IMR-90 (cell line): ENCODE measurements at regions not wholly inside any gene's neighbourhood (a gene's known extent, or its start where the extent isn't known, plus 50 kb on each side); places are given as distances from the start of the nearest gene placed in this dataset.

Source experiments
- ATAC-seq: fragments of 200-7000 bp; cut with Tn5 transposase; 2 replicates; pipeline ENCODE4 v1.9.1; 2020; ENCODE audit warnings: low read depth, mild to moderate bottlenecking, moderate library complexity
- BruUV-seq: library from RNA; stranded (reverse); fragments of 400-500 nt; replicated peaks from 2 replicates; lab custom pipeline; 2021; lab: Mats Ljungman, UMichigan
- CTCF ChIA-PET: fragments of 300-600 bp; formaldehyde crosslinking; extraction: SDS; loops from one replicate; lab custom pipeline; 2021; ENCODE audit warnings: antibody characterized with exemption; lab: Yijun Ruan, JAX
- POLR2A ChIA-PET: fragments of 300-600 bp; sonication (Branson Sonifier 250); formaldehyde crosslinking; loops from one replicate; lab custom pipeline; 2022; ENCODE audit warnings: antibody characterized with exemption; ENCODE audit not compliant: unreplicated experiment; lab: Charles Lee
- DNase-seq: peaks from one replicate; pipeline ENCODE4 v3.0.0; 2013
- H2AFZ ChIP-seq: replicated peaks from 2 replicates; pipeline ENCODE3; 2013; ENCODE audit warnings: low read length, mild to moderate bottlenecking; ENCODE audit not compliant: poor library complexity
- H2AK5ac ChIP-seq: 2 replicates; pipeline ENCODE4 v1.6.1; 2013; ENCODE audit warnings: low read depth, low read length, inconsistent platforms
- H2AK9ac ChIP-seq: replicated peaks from 2 replicates; pipeline ENCODE3; 2013; ENCODE audit warnings: mild to moderate bottlenecking, low read depth, low read length, moderate library complexity; ENCODE audit not compliant: poor library complexity
- H2BK120ac ChIP-seq: 2 replicates; pipeline ENCODE4 v1.6.1; 2013; ENCODE audit warnings: low read depth, low read length, inconsistent platforms
- H2BK15ac ChIP-seq: 3 replicates; pipeline ENCODE4 v1.6.1; 2013; ENCODE audit warnings: low read depth, low read length, inconsistent platforms
- H2BK20ac ChIP-seq: 2 replicates; pipeline ENCODE4 v1.6.1; 2013; ENCODE audit warnings: low read depth, mild to moderate bottlenecking, inconsistent platforms, low read length, moderate library complexity
- H2BK5ac ChIP-seq: 2 replicates; pipeline ENCODE4 v1.6.1; 2013; ENCODE audit warnings: mild to moderate bottlenecking, low read depth, low read length, inconsistent platforms; ENCODE audit not compliant: poor library complexity, severe bottlenecking
- H3K14ac ChIP-seq: replicated peaks from 2 replicates; pipeline ENCODE4 v1.6.1; 2013; ENCODE audit warnings: low read depth, low read length, inconsistent platforms
- H3K18ac ChIP-seq: 2 replicates; pipeline ENCODE4 v1.6.1; 2013; ENCODE audit warnings: low read depth, low read length, control low read depth
- H3K23ac ChIP-seq: 2 replicates; pipeline ENCODE4 v1.6.1; 2013; ENCODE audit warnings: low read depth, low read length, inconsistent platforms
- H3K27ac ChIP-seq: 2 replicates; pipeline ENCODE4 v1.5.1; 2013; ENCODE audit warnings: mild to moderate bottlenecking, control low read depth, low read length; ENCODE audit not compliant: insufficient read depth
- H3K27me3 ChIP-seq: 2 replicates; pipeline ENCODE4 v1.6.1; 2013; ENCODE audit warnings: low read length; ENCODE audit not compliant: control insufficient read depth, insufficient read depth
- H3K36me3 ChIP-seq: 2 replicates; pipeline ENCODE4 v1.6.1; 2013; ENCODE audit warnings: low read length, mixed read lengths; ENCODE audit not compliant: control insufficient read depth, insufficient read depth
- H3K4ac ChIP-seq: 2 replicates; pipeline ENCODE4 v1.6.1; 2013; ENCODE audit warnings: low read depth, low read length, inconsistent platforms
- H3K4me1 ChIP-seq: 2 replicates; pipeline ENCODE4 v1.6.1; 2013; ENCODE audit warnings: low read length, mixed read lengths; ENCODE audit not compliant: control insufficient read depth, insufficient read depth
- H3K4me2 ChIP-seq: 2 replicates; pipeline ENCODE4 v1.6.1; 2013; ENCODE audit warnings: low read depth, mild to moderate bottlenecking, control low read depth, low read length, moderate library complexity
- H3K4me3 ChIP-seq: 2 replicates; pipeline ENCODE4 v1.5.1; 2013; ENCODE audit warnings: low read depth, mild to moderate bottlenecking, control low read depth, low read length, moderate library complexity; ENCODE audit not compliant: insufficient read depth
- H3K56ac ChIP-seq: 2 replicates; pipeline ENCODE4 v1.6.1; 2013; ENCODE audit warnings: low read length, inconsistent platforms; ENCODE audit not compliant: insufficient read depth; ENCODE audit errors: extremely low read depth
- H3K79me1 ChIP-seq, 2 experiments: 2 replicates each; pipeline ENCODE4 v1.6.1; 2013; ENCODE audit warnings: low read length in 2 of 2, inconsistent platforms in 1 of 2, low read depth in 1 of 2
- H3K9ac ChIP-seq: 2 replicates; pipeline ENCODE4 v1.6.1; 2013; ENCODE audit warnings: low read depth, low read length, control low read depth
- H3K9me1 ChIP-seq: 2 replicates; pipeline ENCODE4 v1.6.1; 2013; ENCODE audit warnings: low read length, inconsistent platforms; ENCODE audit not compliant: insufficient read depth
- H3K9me3 ChIP-seq: 2 replicates; pipeline ENCODE4 v1.6.1; 2013; ENCODE audit warnings: low read length; ENCODE audit not compliant: control insufficient read depth, insufficient read depth
- H4K20me1 ChIP-seq: 2 replicates; pipeline ENCODE4 v1.6.1; 2013; ENCODE audit warnings: low read length, inconsistent platforms; ENCODE audit not compliant: insufficient read depth
- H4K5ac ChIP-seq: 2 replicates; pipeline ENCODE4 v1.6.1; 2013; ENCODE audit warnings: mild to moderate bottlenecking, low read depth, low read length, control low read depth
- H4K8ac ChIP-seq, 2 experiments: 2 replicates each; pipeline ENCODE4 v1.6.1; 2013; ENCODE audit warnings: low read depth in 2 of 2, low read length in 2 of 2, control low read depth in 1 of 2, inconsistent platforms in 1 of 2
- H4K91ac ChIP-seq: 2 replicates; pipeline ENCODE4 v1.6.1; 2013; ENCODE audit warnings: low read depth, low read length, inconsistent platforms; ENCODE audit not compliant: insufficient read depth
- BHLHE40 ChIP-seq: fragments of 150-350 bp; IDR thresholded peaks from 2 replicates; pipeline ENCODE4 v1.6.1; 2016; ENCODE audit warnings: mild to moderate bottlenecking, low read depth, low read length
- CEBPB ChIP-seq: IDR thresholded peaks from 2 replicates; pipeline ENCODE4 v1.6.1; 2012; ENCODE audit warnings: low read depth, low read length, improper control_type of control experiment
- CHD1 ChIP-seq: IDR thresholded peaks from 2 replicates; pipeline ENCODE4 v1.6.1; 2012; ENCODE audit warnings: low read depth, low read length, improper control_type of control experiment
- FOS ChIP-seq: fragments of 150-350 bp; IDR thresholded peaks from 2 replicates; pipeline ENCODE4 v1.6.1; 2016; ENCODE audit warnings: low read depth, low read length
- MAZ ChIP-seq: IDR thresholded peaks from 2 replicates; pipeline ENCODE4 v1.6.1; 2012; ENCODE audit warnings: low read depth, mild to moderate bottlenecking, low read length, improper control_type of control experiment, moderate library complexity, borderline replicate concordance
- MXI1 ChIP-seq: IDR thresholded peaks from 2 replicates; pipeline ENCODE4 v1.6.1; 2012; ENCODE audit warnings: low read depth, mild to moderate bottlenecking, low read length, moderate library complexity, borderline replicate concordance
- NFE2L2 ChIP-seq: fragments of 150-350 bp; IDR thresholded peaks from 2 replicates; pipeline ENCODE4 v1.6.1; 2016; ENCODE audit warnings: low read depth, mild to moderate bottlenecking, low read length
- POLR2A ChIP-seq: IDR thresholded peaks from 2 replicates; pipeline ENCODE4 v1.6.1; 2012; ENCODE audit warnings: mild to moderate bottlenecking, low read depth, low read length
- RAD21 ChIP-seq: IDR thresholded peaks from 2 replicates; pipeline ENCODE4 v1.6.1; 2012; ENCODE audit warnings: low read length, improper control_type of control experiment
- RFX5 ChIP-seq: IDR thresholded peaks from 2 replicates; pipeline ENCODE4 v1.8.0; 2012; ENCODE audit warnings: low read depth, mild to moderate bottlenecking, low read length, moderate library complexity
- SMC3 ChIP-seq: fragments of 150-350 bp; IDR thresholded peaks from 2 replicates; pipeline ENCODE4 v1.6.1; 2016; ENCODE audit warnings: low read depth, mild to moderate bottlenecking, antibody characterized with exemption, low read length, moderate library complexity
- WGBS, 2 experiments: methylation state at CpG; one replicate each; pipeline versions ENCODE4 v1.1.5 to v1.1.7; 2013; ENCODE audit warnings: missing lambda C conversion rate in 2 of 2; ENCODE audit not compliant: insufficient read length in 1 of 2; ENCODE audit errors: extremely low coverage in 2 of 2; 5-methylcytosine and 5-hydroxymethylcytosine counted together
- dilution Hi-C: fragments of 300-500 bp; cut with HindIII; formaldehyde crosslinking; loops from one replicate; pipeline ENCODE4 v1.14.3; 2018; ENCODE audit warnings: low sequenced_read_pairs; ENCODE audit not compliant: unreplicated experiment
- in situ Hi-C: fragments of 300-500 bp; cut with MboI; formaldehyde crosslinking; loops from 3 replicates; pipeline ENCODE4 v1.14.3; 2019; ENCODE audit warnings: low sequenced_read_pairs, inconsistent platforms, mixed read lengths
- intact Hi-C: fragments of 100-400 bp; cut with micrococcal nuclease; formaldehyde crosslinking; loops from 2 replicates; pipeline ENCODE4 v1.10.0; 2022
- TF ChIP-seq, protein P1 (sequence below): fragments of 150-350 bp; IDR thresholded peaks from 2 replicates; pipeline ENCODE4 v1.6.1; 2017; ENCODE audit warnings: mild to moderate bottlenecking, antibody characterized with exemption, low read length, low read depth
- TF ChIP-seq, protein P2 (sequence below): fragments of 150-350 bp; IDR thresholded peaks from 2 replicates; pipeline ENCODE4 v1.6.1; 2016; ENCODE audit warnings: low read depth, mild to moderate bottlenecking, low read length, moderate library complexity, borderline replicate concordance
- TF ChIP-seq, protein P3 (sequence below): conservative IDR thresholded peaks from 2 replicates; pipeline ENCODE4 v1.5.1; 2012; ENCODE audit warnings: mild to moderate bottlenecking, low read depth, low read length, improper control_type of control experiment

DNA sequence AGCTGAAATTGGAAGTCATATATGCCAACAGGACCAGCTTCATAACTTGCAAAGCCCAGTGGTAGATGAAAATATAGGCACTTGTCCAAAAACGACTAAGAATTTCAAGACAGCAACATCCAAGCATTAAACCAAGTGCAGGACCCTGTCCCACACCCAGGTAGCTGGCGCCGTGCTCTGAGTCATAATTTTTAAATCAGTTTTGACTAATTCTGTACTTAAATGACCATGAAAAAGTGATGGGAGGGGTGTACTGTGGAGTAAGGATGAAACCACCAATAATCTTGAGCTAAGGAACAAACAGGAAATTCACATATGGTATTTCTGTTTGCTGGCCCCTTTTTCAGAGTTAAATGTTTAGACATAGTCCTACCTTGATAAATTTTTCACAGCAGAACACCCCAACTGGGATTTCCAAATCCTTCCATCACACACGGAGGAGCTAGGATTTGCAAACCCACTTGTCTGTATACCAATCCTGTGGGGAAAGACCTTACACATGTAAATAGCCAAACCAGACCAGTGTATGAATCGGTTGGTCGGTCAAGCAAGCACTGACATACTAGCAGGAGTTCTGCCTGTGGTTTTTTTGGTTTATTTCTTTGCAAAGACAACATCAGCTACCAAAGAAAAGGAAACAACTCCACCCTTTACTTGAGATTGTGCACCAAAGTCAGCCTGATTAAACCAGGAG, 235.7 kb upstream of the RAB4A start:
- Histone ChIP-seq H2AK9ac (no peak overlapping the region), H2BK15ac (no peak overlapping the region), H2BK5ac (no peak overlapping the region), H3K36me3 (no peaks in the 10 kb centered on the region), H4K8ac (no peak overlapping the region), H3K23ac (no peak overlapping the region), H2AK5ac (no peak overlapping the region), H3K9me1 (no peaks in the 10 kb centered on the region), H3K27me3 (peaks cover 11% of the 10 kb centered on the region), H3K9me3 (no peaks in the 10 kb centered on the region), H2BK20ac (no peak overlapping the region), H2AFZ (no peak overlapping the region), H3K4me2 (no peak overlapping the region), H3K4me1 (no peaks in the 10 kb centered on the region; the same call in 1 of the 2 replicates), H3K56ac (no peak overlapping the region), H3K18ac (no peak overlapping the region), H3K79me1 (no peaks in the 10 kb centered on the region), H4K20me1 (no peaks in the 10 kb centered on the region), H2BK120ac (no peak overlapping the region), H3K4me3 (no peak overlapping the region), H3K9ac (no peak overlapping the region), H4K91ac (no peak overlapping the region), H3K14ac (no peak overlapping the region), H3K4ac (no peak overlapping the region), H3K27ac (no peak overlapping the region), H4K5ac (no peak overlapping the region)
- TF ChIP-seq RFX5: no peak
- TF ChIP-seq, protein P1, sequence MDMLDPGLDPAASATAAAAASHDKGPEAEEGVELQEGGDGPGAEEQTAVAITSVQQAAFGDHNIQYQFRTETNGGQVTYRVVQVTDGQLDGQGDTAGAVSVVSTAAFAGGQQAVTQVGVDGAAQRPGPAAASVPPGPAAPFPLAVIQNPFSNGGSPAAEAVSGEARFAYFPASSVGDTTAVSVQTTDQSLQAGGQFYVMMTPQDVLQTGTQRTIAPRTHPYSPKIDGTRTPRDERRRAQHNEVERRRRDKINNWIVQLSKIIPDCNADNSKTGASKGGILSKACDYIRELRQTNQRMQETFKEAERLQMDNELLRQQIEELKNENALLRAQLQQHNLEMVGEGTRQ: no peak
- no peak for TF ChIP-seq NFE2L2
- TF ChIP-seq, protein P2, sequence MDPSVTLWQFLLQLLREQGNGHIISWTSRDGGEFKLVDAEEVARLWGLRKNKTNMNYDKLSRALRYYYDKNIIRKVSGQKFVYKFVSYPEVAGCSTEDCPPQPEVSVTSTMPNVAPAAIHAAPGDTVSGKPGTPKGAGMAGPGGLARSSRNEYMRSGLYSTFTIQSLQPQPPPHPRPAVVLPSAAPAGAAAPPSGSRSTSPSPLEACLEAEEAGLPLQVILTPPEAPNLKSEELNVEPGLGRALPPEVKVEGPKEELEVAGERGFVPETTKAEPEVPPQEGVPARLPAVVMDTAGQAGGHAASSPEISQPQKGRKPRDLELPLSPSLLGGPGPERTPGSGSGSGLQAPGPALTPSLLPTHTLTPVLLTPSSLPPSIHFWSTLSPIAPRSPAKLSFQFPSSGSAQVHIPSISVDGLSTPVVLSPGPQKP: no peak
- no peak for TF ChIP-seq MXI1
- TF ChIP-seq SMC3: no peak
- TF ChIP-seq, protein P3, sequence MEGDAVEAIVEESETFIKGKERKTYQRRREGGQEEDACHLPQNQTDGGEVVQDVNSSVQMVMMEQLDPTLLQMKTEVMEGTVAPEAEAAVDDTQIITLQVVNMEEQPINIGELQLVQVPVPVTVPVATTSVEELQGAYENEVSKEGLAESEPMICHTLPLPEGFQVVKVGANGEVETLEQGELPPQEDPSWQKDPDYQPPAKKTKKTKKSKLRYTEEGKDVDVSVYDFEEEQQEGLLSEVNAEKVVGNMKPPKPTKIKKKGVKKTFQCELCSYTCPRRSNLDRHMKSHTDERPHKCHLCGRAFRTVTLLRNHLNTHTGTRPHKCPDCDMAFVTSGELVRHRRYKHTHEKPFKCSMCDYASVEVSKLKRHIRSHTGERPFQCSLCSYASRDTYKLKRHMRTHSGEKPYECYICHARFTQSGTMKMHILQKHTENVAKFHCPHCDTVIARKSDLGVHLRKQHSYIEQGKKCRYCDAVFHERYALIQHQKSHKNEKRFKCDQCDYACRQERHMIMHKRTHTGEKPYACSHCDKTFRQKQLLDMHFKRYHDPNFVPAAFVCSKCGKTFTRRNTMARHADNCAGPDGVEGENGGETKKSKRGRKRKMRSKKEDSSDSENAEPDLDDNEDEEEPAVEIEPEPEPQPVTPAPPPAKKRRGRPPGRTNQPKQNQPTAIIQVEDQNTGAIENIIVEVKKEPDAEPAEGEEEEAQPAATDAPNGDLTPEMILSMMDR: no peak
- no peak for TF ChIP-seq BHLHE40
- no peak for TF ChIP-seq RAD21
- no peak for TF ChIP-seq CEBPB
- no peak for TF ChIP-seq CHD1
- no peak for TF ChIP-seq POLR2A
- TF ChIP-seq FOS: no peak
- TF ChIP-seq MAZ: no peak
- in situ Hi-C loops: no loop called here
- intact Hi-C loops: no loop called here
- no CpG with 5 or more reads among the region's 6 CpGs for WGBS, 2 experiments
- ChIA-PET CTCF (no interaction called here), POLR2A (no interaction called here)
- no TSS peak for BruUV-seq
- no peak for ATAC-seq
- DNase-seq: no peak
- dilution Hi-C loops: no loop called here
